ENCODE measurements at regions not wholly inside any gene's neighbourhood (a gene's known extent, or its start where the extent isn't known, plus 50 kb on each side); places are given as distances from the start of the nearest gene placed in this dataset.

DNA sequence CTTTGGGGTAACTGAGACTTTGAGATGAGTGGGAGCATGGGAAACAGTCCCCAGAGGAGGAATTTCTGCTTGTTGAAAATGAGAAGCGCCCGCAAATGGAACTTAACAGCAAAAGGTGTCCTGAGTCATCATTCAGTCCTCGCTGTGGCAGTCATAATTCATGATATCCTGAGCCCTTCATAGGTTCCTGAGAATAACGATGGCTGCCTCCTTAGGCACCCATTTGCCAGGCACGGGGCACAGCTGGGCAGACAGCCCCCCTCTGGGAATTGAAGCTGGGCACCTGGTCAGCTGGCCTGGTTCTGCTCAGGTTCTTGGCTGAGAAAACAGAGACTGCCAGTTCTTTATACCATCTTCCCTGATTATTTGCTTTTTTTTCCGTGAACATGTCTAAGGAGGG lies 69.8 kb upstream of the EGFLAM start:
- Histone ChIP-seq H3K9me3 (ENCODE audit: control insufficient read depth, insufficient read depth, low read length) (no peaks in the 10 kb centered on the region), H3K9ac (ENCODE audit: low read depth, low read length) (no peak overlapping the region), H4K5ac (ENCODE audit: low read depth, low read length) (no peak overlapping the region), H2AK5ac (ENCODE audit: low read depth, low read length) (no peak overlapping the region), H3K36me3 (ENCODE audit: control insufficient read depth, insufficient read depth, low read length) (no peaks in the 10 kb centered on the region), H3K56ac (ENCODE audit: extremely low read depth, insufficient read depth, low read length) (no peak overlapping the region), H3K9me1 (ENCODE audit: insufficient read depth, low read length) (no peaks in the 10 kb centered on the region), H3K4me2 (ENCODE audit: low read depth, low read length) (no peak overlapping the region), H3K79me1 (ENCODE audit: low read depth in 1 of 2, low read length in 2 of 2) (no peaks in the 10 kb centered on the region), H3K23ac (ENCODE audit: low read depth, low read length) (no peak overlapping the region), H3K18ac (ENCODE audit: low read depth, low read length) (no peak overlapping the region), H2BK15ac (ENCODE audit: low read depth, low read length) (no peak overlapping the region), H3K27me3 (ENCODE audit: control insufficient read depth, insufficient read depth, low read length) (peaks cover 33% of the 10 kb centered on the region), H4K20me1 (ENCODE audit: insufficient read depth, low read length) (no peaks in the 10 kb centered on the region), H2BK5ac (ENCODE audit: low read depth, low read length, poor library complexity, severe bottlenecking) (no peak overlapping the region), H4K8ac (ENCODE audit: low read depth in 2 of 2, low read length in 2 of 2) (no peak overlapping the region), H2BK20ac (ENCODE audit: low read depth, low read length) (no peak overlapping the region), H2AFZ (replicated peaks; ENCODE audit: low read length, poor library complexity) (no peak overlapping the region), H3K4me3 (ENCODE audit: insufficient read depth, low read depth, low read length) (no peak overlapping the region), H3K4me1 (ENCODE audit: control insufficient read depth, insufficient read depth, low read length) (no peaks in the 10 kb centered on the region), H2BK120ac (ENCODE audit: low read depth, low read length) (no peak overlapping the region), H3K14ac (replicated peaks; ENCODE audit: low read depth, low read length) (no peak overlapping the region), H2AK9ac (replicated peaks; ENCODE audit: low read depth, low read length, poor library complexity) (no peak overlapping the region), H3K27ac (ENCODE audit: insufficient read depth, low read length) (no peak overlapping the region), H3K4ac (ENCODE audit: low read depth, low read length) (no peak overlapping the region), H4K91ac (ENCODE audit: insufficient read depth, low read depth, low read length) (no peak overlapping the region)
- no TSS peak for BruUV-seq (replicated peaks)
- ChIA-PET POLR2A (ENCODE audit: unreplicated experiment) (no interaction called here), CTCF (no interaction called here)
- in situ Hi-C loops (cut with MboI; ENCODE audit: low sequenced_read_pairs) (no loop called here), dilution Hi-C loops (cut with HindIII; ENCODE audit: low sequenced_read_pairs, unreplicated experiment) (loop anchor here (25.0 kb wide), 1 partner anchor 776 kb away; no protein-coding TSS in a partner anchor), intact Hi-C loops (cut with micrococcal nuclease) (no loop called here)
- 87% methylated on average over 4 of the region's 6 CpGs; no CpG with 5 or more reads in 1 of the 2 experiments for WGBS, 2 experiments (ENCODE audit: extremely low coverage in 2 of 2, insufficient read length in 1 of 2)
- ATAC-seq (ENCODE audit: low read depth) (no peak), DNase-seq (no peak)
- TF ChIP-seq NFE2L2 (IDR thresholded peaks at IDR 0.05; ENCODE audit: low read depth, low read length), result no peak
- no peak for TF ChIP-seq RFX5 (IDR thresholded peaks at IDR 0.05; ENCODE audit: low read depth, low read length)
- TF ChIP-seq MXI1 (IDR thresholded peaks at IDR 0.05; ENCODE audit: borderline replicate concordance, low read depth, low read length), result no peak
- no peak for TF ChIP-seq BHLHE40 (IDR thresholded peaks at IDR 0.05; ENCODE audit: low read depth, low read length)
- no peak for TF ChIP-seq CHD1 (IDR thresholded peaks at IDR 0.05; ENCODE audit: low read depth, low read length)
- TF ChIP-seq, protein P1, sequence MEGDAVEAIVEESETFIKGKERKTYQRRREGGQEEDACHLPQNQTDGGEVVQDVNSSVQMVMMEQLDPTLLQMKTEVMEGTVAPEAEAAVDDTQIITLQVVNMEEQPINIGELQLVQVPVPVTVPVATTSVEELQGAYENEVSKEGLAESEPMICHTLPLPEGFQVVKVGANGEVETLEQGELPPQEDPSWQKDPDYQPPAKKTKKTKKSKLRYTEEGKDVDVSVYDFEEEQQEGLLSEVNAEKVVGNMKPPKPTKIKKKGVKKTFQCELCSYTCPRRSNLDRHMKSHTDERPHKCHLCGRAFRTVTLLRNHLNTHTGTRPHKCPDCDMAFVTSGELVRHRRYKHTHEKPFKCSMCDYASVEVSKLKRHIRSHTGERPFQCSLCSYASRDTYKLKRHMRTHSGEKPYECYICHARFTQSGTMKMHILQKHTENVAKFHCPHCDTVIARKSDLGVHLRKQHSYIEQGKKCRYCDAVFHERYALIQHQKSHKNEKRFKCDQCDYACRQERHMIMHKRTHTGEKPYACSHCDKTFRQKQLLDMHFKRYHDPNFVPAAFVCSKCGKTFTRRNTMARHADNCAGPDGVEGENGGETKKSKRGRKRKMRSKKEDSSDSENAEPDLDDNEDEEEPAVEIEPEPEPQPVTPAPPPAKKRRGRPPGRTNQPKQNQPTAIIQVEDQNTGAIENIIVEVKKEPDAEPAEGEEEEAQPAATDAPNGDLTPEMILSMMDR (conservative IDR thresholded peaks at IDR 0.05; ENCODE audit: low read depth, low read length), result no peak
- no peak for TF ChIP-seq MAFK (IDR thresholded peaks at IDR 0.05; ENCODE audit: low read depth, low read length)
- TF ChIP-seq RCOR1 (IDR thresholded peaks at IDR 0.05; ENCODE audit: insufficient replicate concordance, low read length), result no peak
- TF ChIP-seq SMC3 (IDR thresholded peaks at IDR 0.05; ENCODE audit: low read depth, low read length), result no peak
- TF ChIP-seq, protein P2, sequence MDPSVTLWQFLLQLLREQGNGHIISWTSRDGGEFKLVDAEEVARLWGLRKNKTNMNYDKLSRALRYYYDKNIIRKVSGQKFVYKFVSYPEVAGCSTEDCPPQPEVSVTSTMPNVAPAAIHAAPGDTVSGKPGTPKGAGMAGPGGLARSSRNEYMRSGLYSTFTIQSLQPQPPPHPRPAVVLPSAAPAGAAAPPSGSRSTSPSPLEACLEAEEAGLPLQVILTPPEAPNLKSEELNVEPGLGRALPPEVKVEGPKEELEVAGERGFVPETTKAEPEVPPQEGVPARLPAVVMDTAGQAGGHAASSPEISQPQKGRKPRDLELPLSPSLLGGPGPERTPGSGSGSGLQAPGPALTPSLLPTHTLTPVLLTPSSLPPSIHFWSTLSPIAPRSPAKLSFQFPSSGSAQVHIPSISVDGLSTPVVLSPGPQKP (IDR thresholded peaks at IDR 0.05; ENCODE audit: borderline replicate concordance, low read depth, low read length), result no peak
- TF ChIP-seq FOS (IDR thresholded peaks at IDR 0.05; ENCODE audit: low read depth, low read length), result no peak
- TF ChIP-seq, protein P3, sequence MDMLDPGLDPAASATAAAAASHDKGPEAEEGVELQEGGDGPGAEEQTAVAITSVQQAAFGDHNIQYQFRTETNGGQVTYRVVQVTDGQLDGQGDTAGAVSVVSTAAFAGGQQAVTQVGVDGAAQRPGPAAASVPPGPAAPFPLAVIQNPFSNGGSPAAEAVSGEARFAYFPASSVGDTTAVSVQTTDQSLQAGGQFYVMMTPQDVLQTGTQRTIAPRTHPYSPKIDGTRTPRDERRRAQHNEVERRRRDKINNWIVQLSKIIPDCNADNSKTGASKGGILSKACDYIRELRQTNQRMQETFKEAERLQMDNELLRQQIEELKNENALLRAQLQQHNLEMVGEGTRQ (IDR thresholded peaks at IDR 0.05; ENCODE audit: low read depth, low read length), result no peak
- TF ChIP-seq RAD21 (IDR thresholded peaks at IDR 0.05; ENCODE audit: low read length), result no peak
- TF ChIP-seq POLR2A (IDR thresholded peaks at IDR 0.05; ENCODE audit: low read depth, low read length), result no peak
- TF ChIP-seq MAZ (IDR thresholded peaks at IDR 0.05; ENCODE audit: borderline replicate concordance, low read depth, low read length), result no peak
- TF ChIP-seq CEBPB (IDR thresholded peaks at IDR 0.05; ENCODE audit: low read depth, low read length), result no peak
